ENCODE measurements at regions not wholly inside any gene's neighbourhood (a gene's known extent, or its start where the extent isn't known, plus 50 kb on each side); places are given as distances from the start of the nearest gene placed in this dataset.

DNA sequence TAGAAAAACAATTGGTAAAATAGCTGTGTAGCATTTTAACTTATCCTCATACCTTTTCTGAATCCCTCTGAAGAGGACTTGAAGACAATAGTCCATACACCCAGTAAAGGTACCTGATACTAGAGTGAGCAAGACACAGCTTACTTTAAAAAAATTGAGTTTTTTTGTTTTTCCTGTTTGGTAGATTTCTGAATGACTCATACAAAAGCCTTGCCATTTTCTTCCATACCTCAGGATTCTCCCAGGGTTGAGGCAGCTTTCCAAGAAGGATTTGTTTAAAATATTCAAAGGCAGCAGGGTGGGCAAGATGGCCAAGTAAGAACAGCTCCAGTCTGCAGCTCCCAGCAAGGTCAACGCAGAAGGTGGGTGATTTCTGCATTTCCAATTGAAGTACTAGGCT lies 551.0 kb upstream of the LRATD1 start:
- TF ChIP-seq, protein P1, sequence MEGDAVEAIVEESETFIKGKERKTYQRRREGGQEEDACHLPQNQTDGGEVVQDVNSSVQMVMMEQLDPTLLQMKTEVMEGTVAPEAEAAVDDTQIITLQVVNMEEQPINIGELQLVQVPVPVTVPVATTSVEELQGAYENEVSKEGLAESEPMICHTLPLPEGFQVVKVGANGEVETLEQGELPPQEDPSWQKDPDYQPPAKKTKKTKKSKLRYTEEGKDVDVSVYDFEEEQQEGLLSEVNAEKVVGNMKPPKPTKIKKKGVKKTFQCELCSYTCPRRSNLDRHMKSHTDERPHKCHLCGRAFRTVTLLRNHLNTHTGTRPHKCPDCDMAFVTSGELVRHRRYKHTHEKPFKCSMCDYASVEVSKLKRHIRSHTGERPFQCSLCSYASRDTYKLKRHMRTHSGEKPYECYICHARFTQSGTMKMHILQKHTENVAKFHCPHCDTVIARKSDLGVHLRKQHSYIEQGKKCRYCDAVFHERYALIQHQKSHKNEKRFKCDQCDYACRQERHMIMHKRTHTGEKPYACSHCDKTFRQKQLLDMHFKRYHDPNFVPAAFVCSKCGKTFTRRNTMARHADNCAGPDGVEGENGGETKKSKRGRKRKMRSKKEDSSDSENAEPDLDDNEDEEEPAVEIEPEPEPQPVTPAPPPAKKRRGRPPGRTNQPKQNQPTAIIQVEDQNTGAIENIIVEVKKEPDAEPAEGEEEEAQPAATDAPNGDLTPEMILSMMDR (IDR thresholded peaks at IDR 0.05) = no peak
- TF ChIP-seq POLR2AphosphoS5 (IDR thresholded peaks at IDR 0.05; ENCODE audit: low read depth, low read length) = no peak

All from Panc1 (cell line).